ENCODE measurements at regions not wholly inside any gene's neighbourhood (a gene's known extent, or its start where the extent isn't known, plus 50 kb on each side); places are given as distances from the start of the nearest gene placed in this dataset.
"Not testable (repeated sequence)": the region's sequence is repeated elsewhere in the genome, so short reads cannot be mapped to it uniquely, and the experiment has no call there.

DNA sequence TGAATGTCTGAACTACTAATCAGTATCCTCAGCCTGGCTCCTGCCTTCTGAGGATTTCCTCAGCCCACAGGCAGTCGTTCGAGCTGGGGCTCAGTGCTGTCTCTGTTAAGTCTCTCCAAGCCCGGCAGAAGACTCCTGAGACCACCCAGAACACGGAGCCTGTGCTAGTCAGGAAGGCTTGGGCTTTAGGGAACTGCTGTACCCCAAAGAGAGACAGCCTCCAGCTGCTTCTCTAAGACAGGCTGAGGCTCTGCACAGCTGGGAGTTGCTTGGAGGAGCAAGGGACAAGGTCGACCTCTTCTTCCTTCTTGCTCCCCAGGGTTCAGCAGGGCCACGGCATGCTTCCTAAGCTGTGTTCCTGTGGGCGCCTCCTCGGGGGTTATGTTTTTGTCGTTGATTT lies 283.4 kb upstream of the MYT1L start:
- no peak for DNase-seq

DNA sequence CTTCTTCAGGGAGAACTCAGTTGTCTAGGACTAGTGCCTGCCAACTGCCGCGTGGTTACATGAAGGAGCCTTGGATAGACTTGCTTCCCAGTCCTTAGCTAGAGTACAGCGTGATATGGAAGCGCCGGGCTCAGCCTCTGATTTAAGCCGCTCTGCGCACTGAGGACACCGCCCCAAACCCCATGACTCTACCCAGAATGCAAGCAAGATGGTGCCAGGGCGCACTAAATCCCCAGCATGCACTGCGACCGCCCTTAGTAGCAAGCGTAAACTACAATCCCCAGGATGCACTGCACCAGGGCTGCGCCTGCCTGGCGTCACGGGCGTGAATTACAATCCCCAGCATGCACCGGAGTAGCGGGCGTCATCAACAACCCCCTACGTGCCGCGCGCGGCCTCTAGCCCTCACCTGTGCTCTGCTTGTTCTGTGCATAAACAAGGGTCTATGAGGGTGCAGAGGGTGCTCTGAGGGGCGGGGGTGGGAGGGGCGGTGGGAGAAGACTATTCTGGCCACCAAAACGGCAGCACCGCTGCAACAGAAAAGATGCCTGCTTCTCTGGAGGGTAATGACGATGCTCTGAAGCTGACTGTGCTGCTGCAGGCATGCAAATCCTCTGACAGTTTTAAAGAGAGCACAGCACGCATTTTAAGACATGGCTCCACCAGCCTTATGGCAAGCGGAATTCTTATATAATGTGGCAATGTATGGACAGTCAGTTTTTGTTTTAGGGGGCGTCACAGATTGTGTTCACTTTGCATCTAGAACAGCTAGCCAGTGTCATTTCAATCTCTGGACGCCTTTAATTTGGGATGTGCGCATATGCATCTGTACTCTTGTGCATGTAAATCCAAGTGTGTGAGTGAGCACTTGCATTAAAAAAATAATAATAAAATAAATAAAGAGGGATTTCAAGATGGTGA lies 282.5 kb upstream of the MYT1L start:
- DNase-seq: no peak

DNA sequence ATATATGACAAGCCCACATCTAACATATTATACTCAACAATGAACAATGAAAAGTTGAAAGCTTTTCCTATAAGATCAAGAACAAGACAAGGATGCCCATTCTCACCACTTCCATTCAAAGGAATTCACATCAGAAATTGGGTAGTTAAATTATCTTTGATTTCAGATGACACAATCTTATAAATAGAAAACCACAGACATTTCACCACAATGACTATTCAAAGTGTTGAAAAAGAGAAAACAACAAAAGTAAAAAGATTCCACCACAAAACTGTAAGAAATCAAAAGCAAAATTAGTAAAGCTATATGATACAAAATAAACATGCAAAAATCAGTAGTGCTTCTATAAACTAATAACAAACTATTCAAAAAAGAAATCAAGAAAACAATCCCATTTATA lies 279.7 kb upstream of the MYT1L start:
- no peak for DNase-seq

DNA sequence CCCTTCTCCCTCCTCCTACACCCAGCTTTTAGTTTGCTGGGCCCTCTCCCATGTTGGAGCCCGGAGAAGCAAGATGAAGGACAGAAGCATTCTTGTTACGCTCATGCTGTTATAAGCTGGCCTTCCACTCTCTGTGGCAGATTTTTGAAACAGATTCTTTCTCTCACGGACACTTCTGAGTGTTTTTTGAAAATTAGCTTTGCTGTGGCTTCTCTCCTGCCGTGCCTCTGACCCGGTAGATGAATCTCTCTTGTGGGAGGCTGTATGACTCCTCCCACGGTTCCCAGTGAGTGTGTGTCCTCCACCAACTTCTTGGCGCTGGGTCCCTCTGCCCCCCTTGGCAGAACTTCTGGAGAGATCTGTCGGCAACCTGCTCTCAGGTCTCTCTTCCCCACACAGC lies 269.3 kb upstream of the MYT1L start:
- no peak for DNase-seq

DNA sequence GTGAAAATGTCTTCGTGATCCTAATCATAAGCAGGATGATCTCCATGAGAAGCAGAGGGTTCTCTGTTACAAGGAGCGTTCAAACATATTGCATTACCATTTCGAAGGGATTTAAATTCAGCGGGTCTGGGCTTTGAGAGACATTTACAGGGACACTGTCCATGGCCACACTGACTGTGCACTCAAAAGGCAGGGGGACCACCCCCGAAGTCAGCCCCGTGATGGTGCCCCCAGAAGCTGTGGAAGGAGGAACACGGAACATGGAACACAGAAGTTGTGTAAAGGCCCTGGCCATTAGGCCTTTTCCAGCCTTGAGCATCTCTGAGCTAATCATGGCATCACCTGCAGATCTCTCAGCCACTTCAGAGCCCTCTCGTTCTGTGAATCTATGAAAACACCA lies 268.4 kb upstream of the MYT1L start:
- DNase-seq: no peak

DNA sequence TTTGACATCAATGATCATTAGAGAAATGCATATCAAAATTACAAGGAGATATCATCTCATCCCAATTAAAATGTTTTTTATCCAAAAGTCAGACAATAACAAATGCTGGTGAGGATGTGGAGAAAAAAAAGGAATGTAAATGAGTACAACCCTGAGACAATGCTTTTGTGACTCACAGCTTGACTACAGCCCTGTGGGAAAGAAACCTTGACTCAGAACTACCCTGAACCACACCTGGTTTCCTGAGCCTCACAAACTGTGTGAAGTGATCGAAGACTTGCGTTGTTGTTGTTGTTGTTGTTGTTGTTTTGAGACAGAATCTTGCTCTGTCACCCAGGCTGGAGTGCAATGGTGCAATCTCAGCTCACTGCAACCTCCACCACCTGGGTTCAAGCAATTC lies 266.6 kb upstream of the MYT1L start:
- no peak for DNase-seq

DNA sequence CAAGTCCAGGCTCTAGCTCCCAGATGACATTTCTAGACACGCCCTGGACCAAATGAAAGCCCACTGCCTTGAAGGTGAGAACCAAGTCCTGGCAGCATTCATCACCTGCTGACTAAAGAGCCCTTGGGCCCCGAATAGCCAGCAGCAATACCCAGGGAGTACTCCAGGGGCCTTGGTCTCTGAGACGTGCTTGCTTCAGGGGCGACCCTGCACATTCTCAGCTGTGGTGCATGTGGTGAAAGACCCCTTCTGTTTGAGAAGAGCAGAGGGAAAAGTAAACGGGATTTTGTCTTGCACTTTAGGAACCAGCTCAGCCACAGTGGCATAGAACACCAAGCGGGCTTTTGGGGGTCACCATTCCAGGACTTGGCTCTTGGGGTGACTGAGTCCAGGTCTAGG lies 260.5 kb upstream of the MYT1L start:
- no peak for DNase-seq

DNA sequence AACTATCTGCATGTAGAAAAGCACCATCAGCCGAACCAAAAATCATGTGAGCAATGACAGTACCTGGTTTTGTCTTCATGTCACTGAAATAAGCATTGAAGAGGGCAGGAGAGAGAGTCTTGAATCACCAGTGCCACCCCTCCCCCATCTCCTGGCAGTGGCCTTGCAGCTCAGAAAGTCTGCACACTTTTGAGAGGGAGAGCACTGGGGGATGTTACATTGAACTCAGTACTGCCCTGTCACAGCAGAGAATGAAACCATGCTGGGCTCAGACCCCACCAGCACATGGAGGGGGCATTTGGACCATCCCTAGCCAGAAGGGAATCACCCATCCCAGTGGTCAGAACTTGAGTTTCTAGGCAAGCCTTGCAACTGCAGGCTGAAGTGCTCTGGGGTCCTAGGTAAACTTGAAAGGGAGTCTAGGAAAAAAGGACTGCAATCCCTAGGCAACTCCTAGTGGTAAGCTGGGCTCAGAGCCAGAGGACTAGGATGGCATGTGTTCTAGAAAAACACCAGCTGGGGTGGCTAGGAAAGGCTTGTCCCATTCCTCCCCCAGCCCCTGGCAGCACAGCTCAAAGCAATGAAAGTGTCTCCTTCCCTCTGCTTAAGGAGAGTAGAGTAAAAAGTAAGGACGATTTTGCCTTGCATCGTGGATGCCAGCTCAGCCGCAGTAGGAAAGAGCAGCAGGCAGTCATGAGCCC lies 259.9 kb upstream of the MYT1L start:
- DNase-seq: peak; percentile 28

DNA sequence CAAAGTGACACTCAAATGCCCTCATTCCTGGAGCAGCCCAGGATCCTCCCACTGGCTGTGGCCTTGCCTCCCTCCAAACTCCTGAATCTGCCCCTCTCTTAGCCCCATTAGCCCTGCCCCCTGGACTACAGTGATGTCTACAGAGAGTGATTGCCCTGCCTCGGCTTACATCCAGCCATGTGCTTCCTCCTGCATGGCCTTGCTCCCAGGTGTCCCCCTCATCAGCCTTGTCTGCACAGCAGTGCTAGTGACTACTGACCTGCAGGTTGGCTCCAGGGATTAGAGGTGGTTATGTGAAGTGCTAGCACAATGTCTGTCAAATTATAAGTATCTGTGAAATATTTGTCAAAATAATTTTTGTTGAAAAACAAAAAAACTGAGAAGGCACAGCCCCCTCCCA lies 259.1 kb upstream of the MYT1L start:
- no peak for DNase-seq

DNA sequence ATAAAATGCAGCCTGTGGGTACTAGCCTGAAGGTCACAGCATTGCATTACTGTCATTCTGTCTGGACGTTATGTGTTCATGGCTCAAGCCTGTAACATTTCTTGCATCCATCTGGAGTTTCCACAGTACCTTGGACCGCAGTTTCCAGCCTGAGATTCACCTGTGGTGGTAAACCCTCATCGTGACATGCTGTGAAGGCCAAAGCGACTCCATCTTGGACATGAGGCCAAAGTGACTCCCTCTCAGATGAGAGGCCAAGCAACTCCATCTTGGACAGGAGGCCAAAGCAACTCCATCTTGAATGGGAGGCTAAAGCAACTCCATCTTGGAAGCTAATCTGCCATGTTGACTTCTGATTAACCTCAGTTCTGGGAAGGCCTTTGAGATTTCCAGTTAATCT lies 257.7 kb upstream of the MYT1L start:
- DNase-seq: no peak

DNA sequence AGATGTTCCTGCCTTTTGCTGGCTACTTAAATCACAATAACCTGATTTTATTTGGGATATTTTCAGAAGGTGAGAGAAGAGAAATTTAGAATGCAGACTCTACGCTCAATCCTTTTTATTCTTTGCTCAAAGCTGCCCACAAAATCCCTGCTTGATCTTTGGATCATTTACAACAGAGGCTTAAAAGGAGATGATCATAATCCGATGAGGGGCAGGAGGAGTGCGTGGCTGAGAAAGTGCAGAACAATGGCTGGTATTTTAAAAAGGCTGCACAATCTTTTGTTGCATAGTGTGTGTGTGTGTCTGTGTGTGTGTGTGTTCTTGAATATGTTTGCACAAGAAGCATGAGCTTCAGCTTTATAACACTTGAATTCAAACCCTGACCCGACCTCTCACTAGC lies 256.3 kb upstream of the MYT1L start:
- DNase-seq: peak; percentile 94

DNA sequence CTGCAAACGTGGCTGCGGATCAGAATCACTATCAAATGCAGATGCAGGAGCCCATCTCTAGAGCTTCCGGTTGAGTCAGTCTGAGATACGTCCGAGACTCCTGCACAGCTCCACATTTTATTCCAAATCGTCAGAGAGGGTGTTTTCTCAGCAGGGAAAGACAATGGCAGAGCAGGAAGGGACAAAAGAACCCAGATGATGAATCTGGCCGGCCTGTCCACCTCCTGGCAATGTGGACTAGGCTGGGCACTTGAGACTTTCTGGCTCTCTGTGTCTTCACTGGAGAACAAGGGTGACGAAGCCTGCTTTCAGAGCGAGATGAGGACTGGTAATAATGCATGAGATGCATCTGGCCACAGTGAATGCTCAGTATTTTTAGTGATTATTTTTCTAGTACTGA lies 255.9 kb upstream of the MYT1L start:
- peak; percentile 73 for DNase-seq

DNA sequence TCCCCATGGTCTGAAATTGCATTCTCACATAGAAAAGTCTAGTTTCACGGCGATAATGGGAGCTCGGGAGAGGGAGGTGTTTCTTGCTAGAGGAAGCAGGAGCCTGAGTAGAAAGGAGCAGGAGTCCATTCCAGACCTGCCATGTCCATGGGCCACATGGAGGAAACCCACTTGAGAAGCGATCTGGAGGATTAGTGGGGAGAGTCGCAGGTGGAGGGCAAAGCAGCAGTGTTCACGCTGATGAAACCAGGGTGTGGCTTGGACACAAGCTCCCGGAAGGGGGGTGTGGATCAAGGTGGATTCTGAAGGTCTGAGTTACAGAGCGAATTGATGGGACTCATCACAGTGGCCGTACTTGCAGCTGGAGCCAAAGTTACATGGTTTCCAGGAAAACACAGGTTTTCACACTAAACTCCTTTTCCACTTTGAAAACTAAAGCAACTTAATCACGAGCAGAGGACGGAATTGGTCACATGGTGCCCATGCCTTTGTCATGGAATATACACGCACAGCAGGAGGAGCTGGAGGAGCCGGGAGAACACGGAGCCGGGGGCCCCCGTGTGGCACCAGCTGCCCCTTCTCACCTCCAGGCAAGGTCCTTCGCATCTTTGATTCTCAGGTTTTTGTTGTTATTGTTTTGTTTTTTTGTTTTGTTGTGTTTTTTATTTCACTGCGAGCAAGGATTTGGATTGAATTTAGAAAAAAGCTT lies 255.1 kb upstream of the MYT1L start:
- DNase-seq: peak; percentile 28

DNA sequence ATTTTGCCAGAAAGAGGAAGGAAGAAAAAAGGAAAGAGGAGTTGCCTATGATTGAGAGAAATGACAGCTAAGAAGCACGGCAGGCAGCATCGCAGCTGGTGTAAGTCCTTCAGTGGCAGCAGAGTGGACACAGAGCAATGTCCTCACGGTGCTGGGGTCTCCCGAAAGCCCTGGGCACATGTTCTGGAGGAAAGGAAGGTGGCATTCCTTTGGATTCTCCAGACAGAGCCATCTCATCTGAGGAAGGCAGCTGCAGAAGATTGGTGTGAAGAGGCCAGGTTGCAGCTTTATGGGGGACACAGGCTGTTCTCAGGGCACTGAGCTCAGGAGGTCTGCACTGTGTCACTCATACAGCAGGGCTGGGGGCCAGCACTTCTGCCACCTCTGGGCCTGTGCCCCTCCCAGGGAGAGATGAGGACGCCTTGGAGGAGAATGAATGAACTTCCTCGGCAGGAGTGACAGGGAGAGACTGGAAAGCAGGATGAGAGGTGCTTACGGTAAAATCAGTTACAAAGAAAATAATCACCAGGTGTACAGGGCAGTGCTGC lies 252.0 kb upstream of the MYT1L start:
- no peak for DNase-seq

DNA sequence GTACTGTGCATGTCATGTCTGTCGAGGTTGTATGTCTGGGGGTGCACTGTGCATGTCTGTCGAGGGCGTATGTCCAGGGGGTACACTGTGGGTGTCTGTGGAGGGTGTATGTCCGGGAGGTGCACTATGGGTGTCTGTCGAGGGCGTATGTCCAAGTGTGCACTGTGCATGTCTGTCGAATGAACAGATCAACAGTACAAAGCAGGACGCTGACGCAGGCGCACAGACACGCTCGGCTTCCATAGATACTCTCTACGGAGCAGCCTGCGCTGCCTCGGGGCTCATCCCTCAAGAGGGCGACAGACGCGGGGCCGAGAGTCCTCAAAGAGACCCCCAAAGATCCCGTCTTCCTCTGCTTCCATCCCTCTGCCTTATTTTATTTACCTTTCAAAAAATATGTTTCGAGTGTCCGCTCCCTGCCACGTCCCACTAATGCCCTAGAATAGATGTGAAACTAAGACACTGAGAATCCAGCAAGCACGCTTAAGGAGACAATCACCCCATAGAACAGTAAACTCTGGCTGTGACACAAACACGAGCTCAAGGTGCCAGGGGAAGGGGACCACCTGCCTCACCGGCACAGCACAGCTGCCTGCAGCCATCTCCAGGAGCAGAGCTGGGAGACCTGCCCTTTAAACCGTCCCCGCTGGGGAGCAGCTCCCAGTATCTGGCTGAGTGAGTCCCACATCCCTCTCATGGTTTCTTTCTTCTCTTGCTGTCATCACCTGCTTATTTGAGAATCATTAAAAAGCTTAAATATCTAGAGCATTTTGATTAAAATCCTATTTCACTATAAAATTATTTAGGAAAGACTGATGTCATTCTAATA lies 250.5 kb upstream of the MYT1L start:
- DNase-seq: no peak

DNA sequence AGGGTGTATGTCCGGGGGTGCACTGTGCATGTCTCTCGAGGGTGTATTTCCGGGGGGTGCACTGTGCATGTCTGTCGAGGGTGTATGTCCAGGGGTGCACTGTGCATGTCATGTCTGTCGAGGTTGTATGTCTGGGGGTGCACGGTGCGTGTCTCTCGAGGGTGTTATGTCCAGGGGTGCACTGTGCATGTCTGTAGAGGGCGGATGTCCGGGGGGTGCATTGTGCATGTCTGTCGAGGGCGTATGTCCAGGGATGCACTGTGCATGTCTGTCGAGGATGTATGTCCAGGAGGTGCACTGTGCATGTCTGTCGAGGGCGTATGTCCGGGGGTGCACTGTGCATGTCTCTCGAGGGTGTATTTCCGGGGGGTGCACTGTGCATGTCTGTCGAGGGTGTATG lies 249.8 kb upstream of the MYT1L start:
- not testable (repeated sequence) for DNase-seq

DNA sequence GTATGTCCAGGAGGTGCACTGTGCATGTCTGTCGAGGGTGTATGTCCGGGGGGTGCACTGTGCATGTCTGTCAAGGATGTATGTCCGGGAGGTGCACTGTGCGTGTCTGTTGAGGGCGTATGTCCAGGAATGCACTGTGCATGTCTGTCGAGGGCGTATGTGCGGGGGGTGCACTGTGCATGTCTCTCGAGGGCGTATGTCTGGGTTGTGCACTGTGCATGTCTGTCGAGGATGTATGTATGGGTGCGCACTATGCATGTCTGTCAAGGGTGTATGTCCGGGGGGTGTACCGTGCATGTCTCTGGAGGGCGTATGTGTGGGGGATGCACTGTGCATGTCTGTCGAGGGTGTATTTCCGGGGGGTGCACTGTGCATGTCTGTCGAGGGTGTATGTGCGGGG lies 249.3 kb upstream of the MYT1L start:
- no peak for DNase-seq

DNA sequence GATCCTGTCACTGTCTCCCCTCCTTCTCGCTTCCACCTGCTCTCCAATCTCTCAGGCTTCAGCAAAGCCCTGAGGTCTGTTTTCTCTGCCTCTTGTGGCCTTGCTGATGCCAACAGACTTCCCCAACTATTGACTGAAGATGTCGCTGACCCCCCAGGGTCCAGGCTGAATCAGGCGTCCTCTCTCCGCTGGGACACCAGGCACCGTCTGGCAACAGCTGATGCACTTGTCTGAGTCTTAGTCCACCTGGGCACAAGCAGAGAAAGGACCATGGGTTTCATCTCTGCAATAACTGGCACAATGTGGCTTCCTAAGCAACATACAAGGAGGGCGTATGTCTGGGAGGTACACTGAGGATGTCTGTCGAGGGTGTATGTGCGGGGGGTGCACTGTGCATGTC lies 248.7 kb upstream of the MYT1L start:
- no peak for DNase-seq

DNA sequence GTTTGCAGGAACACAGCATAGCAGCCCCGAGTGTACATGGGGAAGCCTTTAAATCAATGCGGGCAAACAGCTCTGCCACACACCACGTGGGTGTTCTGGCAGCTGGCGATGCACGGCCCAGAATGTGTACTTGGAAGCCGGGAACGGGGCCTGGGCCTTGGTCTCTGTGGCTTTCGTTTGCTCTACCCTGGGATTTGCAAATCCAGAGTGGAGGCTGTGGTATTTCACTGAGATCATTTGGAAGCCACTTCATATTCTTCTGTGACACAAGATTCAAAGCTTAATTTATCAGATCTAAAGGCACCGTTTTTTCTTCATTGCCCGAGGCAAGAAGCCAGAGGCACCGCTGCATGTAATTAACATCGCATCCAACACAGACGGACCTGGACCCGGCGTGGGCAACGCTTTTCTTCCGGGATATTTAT lies 246.3 kb upstream of the MYT1L start:
- no peak for DNase-seq

DNA sequence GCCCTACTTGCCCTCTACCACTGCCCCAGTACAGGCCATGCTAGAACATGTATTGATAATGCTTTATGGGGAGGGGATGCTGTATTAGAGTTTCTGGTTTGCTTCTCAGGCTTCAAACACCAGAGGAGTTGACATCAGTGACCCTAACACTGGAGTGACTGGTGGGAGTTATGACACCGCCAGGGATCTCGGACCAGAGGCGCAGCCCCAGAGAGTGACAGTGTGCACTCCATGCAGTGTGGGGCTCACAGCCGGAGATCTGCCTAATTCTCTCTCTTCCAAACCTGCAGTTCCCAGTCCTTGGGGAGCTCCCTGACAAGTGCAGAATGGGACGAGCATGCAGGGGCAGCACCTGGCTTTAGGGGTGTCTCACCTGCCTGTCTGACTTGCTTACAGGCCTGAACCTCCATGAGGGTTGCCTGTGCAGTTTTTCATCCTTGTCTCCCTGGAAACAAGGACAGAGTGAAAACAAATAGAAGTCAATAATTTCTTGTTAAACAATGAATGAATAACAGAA lies 244.9 kb upstream of the MYT1L start:
- no peak for DNase-seq

DNA sequence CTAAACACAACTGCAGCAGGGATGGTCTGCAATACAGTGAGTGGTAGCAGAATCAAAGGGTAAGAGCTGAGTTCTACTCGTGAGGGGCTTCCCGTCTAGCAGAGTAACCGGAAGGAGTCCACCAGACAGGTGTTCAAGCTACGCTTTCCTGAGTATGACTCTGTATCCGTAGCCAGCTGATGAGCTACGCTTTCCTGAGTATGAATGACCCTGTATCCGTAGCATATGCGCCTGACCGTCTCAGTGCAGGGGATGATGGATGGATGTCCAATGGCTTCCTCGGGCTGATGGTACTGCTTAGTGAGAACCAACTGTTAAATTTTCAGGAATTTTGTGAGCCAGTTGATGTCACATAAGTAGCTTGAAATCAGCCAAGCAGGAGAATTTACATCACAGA lies 244.1 kb upstream of the MYT1L start:
- no peak for DNase-seq
